ENCODE measurements at regions not wholly inside any gene's neighbourhood (a gene's known extent, or its start where the extent isn't known, plus 50 kb on each side); places are given as distances from the start of the nearest gene placed in this dataset.

DNA sequence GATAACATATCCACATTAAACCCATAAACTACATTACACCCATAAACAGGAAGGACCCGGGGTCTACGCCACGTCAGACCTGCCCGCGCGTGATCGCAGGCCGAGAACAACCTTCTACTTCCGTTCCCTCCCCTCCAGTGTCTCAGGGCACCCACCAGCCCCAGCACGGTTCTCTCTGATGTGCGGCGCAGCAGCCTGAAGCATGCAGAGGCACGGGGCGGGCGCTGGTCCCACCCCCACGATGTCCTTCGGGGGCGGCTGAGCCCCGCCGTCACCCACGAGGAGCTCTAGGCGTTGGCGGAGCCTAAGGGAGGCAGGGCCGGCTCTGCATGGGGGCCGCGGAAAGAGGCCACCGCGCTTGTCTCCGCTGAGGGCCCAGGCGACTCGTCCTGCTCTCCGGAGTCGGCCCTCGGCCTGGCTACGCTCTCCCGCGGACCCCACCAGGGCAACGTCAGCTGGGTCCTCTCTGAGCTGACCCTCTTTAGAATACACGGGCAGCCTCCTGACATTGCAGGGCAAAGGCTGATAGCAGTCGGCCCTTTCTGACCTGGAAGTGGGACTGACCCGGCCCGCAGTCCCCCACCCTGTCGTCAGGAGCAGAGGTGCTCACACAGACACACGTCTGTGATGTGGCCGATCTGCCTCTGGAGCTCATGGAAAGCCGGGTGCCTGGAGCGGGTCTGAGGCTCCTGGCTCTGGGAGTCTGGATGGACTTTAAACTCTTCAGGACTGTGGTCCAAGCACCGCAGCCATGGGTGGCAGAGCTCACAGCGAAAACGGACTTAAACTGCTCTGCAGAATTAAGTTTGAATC, 65.6 kb upstream of the ADGRA1 start:
- TF ChIP-seq, protein P1, sequence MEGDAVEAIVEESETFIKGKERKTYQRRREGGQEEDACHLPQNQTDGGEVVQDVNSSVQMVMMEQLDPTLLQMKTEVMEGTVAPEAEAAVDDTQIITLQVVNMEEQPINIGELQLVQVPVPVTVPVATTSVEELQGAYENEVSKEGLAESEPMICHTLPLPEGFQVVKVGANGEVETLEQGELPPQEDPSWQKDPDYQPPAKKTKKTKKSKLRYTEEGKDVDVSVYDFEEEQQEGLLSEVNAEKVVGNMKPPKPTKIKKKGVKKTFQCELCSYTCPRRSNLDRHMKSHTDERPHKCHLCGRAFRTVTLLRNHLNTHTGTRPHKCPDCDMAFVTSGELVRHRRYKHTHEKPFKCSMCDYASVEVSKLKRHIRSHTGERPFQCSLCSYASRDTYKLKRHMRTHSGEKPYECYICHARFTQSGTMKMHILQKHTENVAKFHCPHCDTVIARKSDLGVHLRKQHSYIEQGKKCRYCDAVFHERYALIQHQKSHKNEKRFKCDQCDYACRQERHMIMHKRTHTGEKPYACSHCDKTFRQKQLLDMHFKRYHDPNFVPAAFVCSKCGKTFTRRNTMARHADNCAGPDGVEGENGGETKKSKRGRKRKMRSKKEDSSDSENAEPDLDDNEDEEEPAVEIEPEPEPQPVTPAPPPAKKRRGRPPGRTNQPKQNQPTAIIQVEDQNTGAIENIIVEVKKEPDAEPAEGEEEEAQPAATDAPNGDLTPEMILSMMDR (conservative IDR thresholded peaks at IDR 0.05; ENCODE audit: low read depth, low read length), result no peak
- no peak for TF ChIP-seq EZH2 (IDR thresholded peaks at IDR 0.05; ENCODE audit: borderline replicate concordance, low read depth, low read length, poor library complexity, severe bottlenecking)
